ENCODE measurements at regions not wholly inside any gene's neighbourhood (a gene's known extent, or its start where the extent isn't known, plus 50 kb on each side); places are given as distances from the start of the nearest gene placed in this dataset.
"Not testable (repeated sequence)": the region's sequence is repeated elsewhere in the genome, so short reads cannot be mapped to it uniquely, and the experiment has no call there.

GRCh38 chr6:137399881-137400443, 94.2 kb downstream of the OLIG3 start:
- no peak for DNase-seq (ENCODE audit: low read depth)

DNA sequence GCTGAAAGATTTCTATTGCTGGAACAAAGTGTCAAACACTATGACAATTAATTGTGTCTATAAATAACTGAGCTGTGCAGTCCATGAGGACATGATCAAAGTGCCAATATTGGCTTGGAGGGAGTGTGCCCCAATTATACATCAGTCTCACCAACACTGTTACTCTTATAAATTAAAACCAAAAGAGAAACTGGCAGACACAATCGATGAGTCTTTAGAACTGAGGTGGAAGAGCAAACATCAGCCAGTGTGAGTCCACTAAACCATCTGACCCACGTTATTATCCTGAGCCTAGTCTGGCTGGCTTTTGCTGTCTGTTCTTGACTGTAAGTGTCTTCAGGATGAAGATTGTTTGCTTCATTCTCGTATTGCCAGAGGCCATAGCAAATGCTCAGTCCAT, 98.9 kb downstream of the OLIG3 start:
- no peak for DNase-seq (ENCODE audit: low read depth)

DNA sequence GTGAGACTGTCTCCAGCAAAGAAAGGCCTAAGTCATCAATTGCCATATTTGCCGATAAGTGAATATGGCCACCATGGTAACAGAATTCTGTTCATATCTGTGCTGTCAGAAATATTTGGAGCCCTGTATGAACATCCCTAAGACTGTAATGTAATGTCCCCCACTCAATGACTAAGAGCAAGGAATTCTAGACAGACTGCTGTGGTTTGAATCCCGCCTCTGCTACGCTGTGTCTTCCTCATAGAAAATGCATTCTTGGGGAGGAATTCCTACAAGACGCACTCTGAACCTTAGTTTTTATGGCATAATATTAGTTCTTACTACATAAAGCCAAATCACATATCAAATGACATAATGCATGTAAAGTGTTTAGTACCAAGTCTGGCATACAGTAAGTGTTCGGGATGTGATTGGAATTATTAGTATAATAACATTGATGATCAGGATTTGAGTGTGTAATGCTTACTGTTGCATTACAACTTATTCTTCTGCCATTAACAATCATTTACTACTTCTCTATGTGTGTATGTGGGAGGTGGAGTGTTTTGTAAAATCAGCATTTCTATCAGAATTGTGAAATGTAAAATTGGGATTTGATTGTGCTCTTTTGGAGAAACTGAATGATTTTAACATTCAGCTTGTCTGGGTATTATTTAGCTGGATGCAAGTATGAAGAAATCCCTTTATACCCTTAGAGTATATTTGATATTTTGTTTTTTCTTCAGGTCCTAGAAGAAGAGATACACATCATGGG, 103.0 kb downstream of the OLIG3 start:
- no peak for DNase-seq (ENCODE audit: low read depth)

DNA sequence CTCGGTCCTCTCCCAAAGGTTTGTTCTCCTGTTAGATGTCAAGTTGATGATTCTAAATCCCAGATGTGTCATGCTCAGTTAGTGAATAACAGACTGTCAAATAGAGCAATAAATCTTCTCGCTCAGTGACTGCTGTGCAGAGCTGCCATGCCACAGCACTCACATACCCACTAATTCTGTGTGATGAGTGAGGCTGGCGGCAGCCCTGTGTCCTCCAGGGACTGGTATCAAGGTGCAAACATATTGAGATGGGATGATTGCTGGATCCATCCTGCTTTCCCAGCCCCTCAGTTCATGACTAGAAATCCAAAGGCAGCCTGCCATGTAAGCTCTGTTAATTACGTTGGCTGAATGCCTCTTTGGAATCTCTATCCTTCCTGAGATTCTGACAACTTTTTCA, 103.9 kb downstream of the OLIG3 start:
- DNase-seq (ENCODE audit: low read depth): no peak

- peak; percentile 61 for DNase-seq (ENCODE audit: low read depth)
These were observed 105.0 kb downstream of the OLIG3 start for GRCh38 chr6:137389150-137389704.

- DNase-seq (ENCODE audit: low read depth): no peak
These were observed 107.0 kb downstream of the OLIG3 start for GRCh38 chr6:137387096-137387764.

- DNase-seq (ENCODE audit: low read depth): not testable (repeated sequence)
These were observed 110.9 kb downstream of the OLIG3 start for GRCh38 chr6:137383287-137383686.

GRCh38 chr6:137378090-137378369, 116.2 kb downstream of the OLIG3 start:
- DNase-seq (ENCODE audit: low read depth): no peak

GRCh38 chr6:137373296-137373695, 120.9 kb downstream of the OLIG3 start:
- no peak for DNase-seq (ENCODE audit: low read depth)

DNA sequence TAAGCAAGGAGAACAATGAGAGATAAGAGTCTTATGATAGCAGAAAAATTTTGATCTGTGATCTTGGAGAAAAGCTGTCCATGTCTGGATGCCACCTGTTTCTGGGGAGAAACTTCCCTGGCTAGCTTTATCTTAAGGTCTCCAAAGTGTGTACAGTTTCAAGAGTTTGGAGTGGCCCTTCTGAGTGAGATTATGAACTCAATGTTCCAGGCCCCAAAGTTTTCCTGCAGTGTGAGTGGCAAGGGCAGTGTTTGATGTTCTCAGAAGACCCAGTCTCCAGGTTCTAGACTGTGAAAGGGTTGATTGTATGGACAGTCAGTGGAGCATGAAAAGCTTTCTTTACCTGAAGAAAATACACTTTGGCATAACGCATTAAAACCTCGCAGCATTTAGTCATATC, 121.7 kb downstream of the OLIG3 start:
- no peak for DNase-seq (ENCODE audit: low read depth)

DNA sequence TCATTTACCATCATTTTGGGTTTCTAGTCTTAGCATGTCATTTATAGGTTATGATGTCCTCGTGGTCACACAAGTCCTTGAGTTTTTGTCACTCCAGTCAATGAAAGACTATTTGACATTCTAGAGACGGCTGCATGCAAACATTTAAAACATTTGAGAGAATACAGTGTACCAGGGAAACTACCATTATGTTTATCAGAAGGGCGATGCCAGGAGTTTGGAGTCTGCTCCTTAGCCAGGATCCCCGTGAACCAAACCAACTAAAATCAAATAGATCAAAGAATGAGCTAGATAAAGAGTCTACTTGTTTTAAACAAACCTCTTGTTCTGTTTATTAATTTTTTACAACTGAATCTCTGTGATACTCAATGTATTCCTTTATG, 122.6 kb downstream of the OLIG3 start:
- no peak for DNase-seq (ENCODE audit: low read depth)

DNA sequence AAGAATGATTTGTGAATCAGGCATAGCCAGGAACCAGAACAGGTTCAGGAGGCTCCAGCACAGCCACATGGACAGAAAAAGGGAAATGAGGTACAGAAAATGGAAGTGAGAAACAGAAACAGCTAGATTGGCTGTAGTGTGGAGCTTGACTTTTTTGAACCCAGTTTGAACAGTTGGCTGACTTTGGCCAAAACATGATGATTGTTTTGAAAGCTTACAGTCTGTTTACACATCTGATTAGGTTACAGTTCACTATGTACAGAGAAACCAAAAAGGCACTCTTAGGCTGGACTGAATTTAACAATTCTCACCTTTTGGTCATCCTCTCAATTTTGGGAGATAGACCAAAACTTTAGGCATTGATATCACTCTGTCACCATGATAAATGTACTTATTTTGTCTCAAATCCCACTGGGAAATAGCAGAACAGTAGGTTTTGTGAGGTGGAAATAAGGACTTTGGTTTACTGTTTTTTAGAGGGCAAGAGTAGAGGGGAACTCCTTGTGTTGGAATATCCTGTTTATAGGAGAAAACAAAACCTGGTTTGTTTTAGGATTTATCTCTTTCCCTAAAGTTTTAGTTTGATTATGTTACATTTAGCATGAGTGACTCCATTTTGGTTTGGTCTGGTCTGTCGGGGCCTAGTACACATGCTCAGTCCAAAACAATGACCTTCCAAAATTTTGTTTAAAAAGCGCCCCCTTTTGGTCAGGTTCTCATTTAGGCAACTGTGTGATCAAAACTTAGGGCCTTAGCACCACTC, 123.1 kb downstream of the OLIG3 start:
- no peak for DNase-seq (ENCODE audit: low read depth)

DNA sequence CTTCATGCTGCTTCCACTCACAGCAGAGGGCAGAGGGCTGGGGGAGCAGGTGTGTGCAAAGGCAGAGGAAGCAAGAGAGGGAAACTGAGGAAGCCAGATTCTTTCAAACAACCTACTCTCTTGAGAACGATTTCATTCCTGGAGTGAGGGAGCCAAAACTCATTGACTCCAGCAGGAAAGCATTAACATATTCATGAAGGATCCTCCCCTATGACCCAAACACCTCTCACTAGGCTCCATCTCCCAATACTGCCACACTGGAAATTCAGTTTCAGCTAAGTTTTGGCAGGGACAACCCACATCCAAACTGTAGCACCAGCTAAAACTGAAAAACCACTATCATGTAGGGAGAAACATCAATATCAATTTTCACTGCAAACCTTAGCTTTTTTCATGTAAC, 125.1 kb downstream of the OLIG3 start:
- DNase-seq (ENCODE audit: low read depth): no peak

DNA sequence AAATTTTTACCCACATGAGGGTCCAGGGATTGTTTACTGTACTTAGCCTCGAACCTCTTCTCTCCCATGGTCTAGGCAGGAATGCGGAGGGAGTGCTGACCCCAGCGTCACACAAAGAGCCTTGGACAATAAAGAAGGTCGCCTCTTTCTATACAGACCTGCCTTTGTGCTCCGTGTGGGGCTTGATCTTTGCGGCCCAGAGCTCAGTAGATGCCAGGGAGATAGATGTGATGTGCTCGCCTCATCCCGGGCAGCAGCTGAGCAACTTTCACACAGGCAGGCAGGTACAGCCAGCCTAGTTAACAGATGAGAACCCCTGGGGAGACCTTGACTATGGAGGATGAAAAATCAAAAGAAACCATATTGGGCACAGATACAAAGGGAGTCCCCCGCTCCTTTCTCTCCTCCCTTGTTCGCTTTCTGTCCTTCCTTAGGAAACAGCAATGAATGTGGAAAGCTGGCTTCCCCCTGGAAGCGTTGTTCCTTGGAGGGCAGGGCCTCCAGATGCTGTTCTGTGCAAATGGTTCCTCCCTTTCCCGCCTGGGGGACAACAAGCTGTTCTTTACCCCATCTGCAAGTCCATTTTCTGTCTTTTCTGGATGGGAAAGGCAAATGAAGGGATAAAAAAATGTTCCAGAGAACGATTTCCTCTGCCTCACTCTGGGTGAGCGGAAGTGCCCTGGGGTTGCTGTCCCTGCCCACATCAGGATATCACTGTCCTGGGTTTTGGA, 128.3 kb downstream of the OLIG3 start:
- no peak for DNase-seq (ENCODE audit: low read depth)

- DNase-seq (ENCODE audit: low read depth): no peak
These were observed 130.4 kb downstream of the OLIG3 start for GRCh38 chr6:137363805-137364138.

GRCh38 chr6:137362878-137363804, 131.1 kb downstream of the OLIG3 start:
- no peak for DNase-seq (ENCODE audit: low read depth)

DNA sequence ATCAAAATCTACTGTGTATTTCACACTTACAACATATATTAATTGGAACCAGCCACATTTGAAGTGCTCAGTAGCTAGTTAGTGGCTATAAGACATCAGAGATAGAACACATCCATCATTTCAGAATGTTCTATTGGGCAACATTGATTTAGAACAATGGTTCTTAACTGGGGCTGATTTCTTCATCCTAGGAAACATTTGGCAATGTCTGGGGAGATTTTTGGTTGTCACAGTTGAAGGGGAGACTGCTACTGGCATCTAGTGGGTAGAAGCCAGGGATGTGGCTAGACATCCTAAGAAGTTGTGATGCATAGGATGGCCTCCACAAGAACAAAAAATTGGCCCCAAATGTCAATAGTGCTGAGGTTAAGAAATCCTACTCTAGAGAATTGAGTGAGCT, 132.5 kb downstream of the OLIG3 start:
- DNase-seq (ENCODE audit: low read depth): no peak

DNA sequence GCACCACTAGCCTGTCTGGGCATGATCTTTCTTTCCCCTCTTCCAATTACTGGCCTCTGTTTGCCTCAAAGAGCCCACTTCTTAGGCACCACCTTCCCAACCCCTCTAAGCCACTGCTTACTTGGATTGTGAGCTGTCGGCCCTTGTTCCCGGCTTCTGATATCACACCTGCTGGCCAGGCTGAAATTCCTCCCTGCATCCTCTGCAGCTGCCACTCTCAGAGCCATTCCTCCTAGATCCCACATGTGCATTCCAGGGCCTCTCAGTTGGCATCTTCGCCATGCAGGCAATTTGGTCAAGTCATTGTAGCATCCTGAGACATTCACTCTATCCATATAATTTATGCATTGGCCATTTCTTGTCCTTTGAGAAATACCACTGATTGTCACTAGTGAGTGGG, 135.9 kb downstream of the OLIG3 start:
- no peak for DNase-seq (ENCODE audit: low read depth)

DNA sequence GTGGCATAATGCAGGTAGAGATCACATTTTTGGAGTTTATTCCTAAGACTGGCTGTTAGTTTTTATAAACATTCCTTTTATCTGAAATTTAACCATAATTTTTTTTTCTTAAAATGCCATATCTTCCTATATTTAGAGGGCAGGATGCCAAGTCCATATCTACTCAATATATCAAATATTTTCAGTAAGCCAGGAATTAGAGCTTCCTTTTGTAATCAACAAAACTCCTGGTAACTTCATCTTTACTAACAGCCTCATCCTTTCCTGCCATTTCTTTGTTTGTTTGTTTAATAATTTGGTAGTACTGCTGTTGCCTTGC, 136.3 kb downstream of the OLIG3 start:
- no peak for DNase-seq (ENCODE audit: low read depth)

DNA sequence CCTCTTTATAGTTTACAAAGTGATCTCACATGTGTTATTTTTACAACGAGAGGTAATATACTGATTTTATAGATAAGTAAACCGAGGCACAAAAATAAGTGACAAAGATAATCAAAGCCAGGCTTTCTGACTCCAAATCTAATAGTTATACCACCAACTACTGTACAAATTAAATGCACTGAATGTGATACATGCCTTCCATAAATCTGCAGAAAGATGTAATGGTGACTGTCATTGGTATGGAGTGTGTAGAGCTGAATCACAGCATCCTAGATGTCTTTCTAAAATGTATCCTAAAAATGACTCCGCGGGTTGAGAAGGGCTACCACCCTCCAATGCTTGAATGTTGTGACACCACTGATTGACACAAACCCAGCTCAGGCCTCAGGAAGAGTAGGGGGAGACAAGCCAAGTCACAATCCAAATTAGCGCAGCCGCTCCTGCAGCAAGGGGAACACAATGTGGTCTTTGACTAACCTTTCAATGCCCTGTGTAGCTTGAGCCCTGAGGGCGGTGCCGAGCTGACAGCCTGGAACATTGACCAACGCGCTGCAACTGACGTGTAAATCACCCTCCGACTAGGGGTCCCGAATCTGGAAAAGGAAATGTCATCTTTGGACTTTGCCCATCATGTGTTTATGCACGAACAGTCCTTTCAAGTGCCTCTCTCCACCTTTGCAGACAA, 136.8 kb downstream of the OLIG3 start:
- no peak for DNase-seq (ENCODE audit: low read depth)

Measured in activated T-cell treated with anti-CD3 and anti-CD28 coated beads for 24 hours (primary cell).